DOHH2 (cell line): ENCODE measurements at regions not wholly inside any gene's neighbourhood (a gene's known extent, or its start where the extent isn't known, plus 50 kb on each side); places are given as distances from the start of the nearest gene placed in this dataset.

Source experiments
- H3F3A ChIP-seq: fragments of 200-600 bp; sonication (generic), shearing (Covaris generic); 2 replicates; pipeline ENCODE4 v1.6.0; 2016; ENCODE audit warnings: antibody characterized with exemption, mild to moderate bottlenecking; ENCODE audit not compliant: control insufficient read depth, insufficient read depth
- H3K27ac ChIP-seq: fragments of 200-600 bp; sonication (generic); 2 replicates; pipeline ENCODE4 v1.5.1; 2014; ENCODE audit warnings: low read depth, mild to moderate bottlenecking, low read length, moderate library complexity
- H3K27me3 ChIP-seq: fragments of 200-600 bp; sonication (generic); 2 replicates; pipeline ENCODE4 v1.6.1; 2014; ENCODE audit warnings: mild to moderate bottlenecking, low read length, mixed read lengths; ENCODE audit not compliant: control insufficient read depth
- H3K36me3 ChIP-seq: fragments of 200-600 bp; sonication (generic); 2 replicates; pipeline ENCODE4 v1.6.1; 2014; ENCODE audit warnings: mild to moderate bottlenecking, low read length, moderate library complexity, mixed read lengths; ENCODE audit not compliant: control insufficient read depth
- H3K4me1 ChIP-seq: fragments of 200-600 bp; sonication (generic); 2 replicates; pipeline ENCODE4 v1.6.1; 2014; ENCODE audit warnings: mild to moderate bottlenecking, low read length, mixed read lengths; ENCODE audit not compliant: control insufficient read depth
- H3K4me2 ChIP-seq: fragments of 200-600 bp; sonication (generic); 2 replicates; pipeline ENCODE4 v1.6.0; 2014; ENCODE audit warnings: mild to moderate bottlenecking, low read length, moderate library complexity
- H3K4me3 ChIP-seq: fragments of 200-600 bp; sonication (generic); 2 replicates; pipeline ENCODE4 v1.5.1; 2014; ENCODE audit warnings: mild to moderate bottlenecking, low read length, mixed read lengths
- H3K79me2 ChIP-seq: fragments of 200-600 bp; sonication (generic); 2 replicates; pipeline ENCODE4 v1.6.1; 2014; ENCODE audit warnings: mild to moderate bottlenecking, low read length, mixed read lengths; ENCODE audit not compliant: control insufficient read depth
- H3K9me2 ChIP-seq: fragments of 200-600 bp; sonication (generic); replicated peaks from 2 replicates; pipeline ENCODE4 v1.6.1; 2014; ENCODE audit warnings: mild to moderate bottlenecking, low read length, mixed read lengths; ENCODE audit not compliant: control insufficient read depth
- H3K9me3 ChIP-seq: fragments of 200-600 bp; sonication (generic); 2 replicates; pipeline ENCODE4 v1.6.1; 2014; ENCODE audit warnings: antibody characterized with exemption, low read length, mixed read lengths; ENCODE audit not compliant: control insufficient read depth, insufficient read depth
- H4K20me1 ChIP-seq: fragments of 200-600 bp; sonication (generic); 2 replicates; pipeline ENCODE4 v1.6.0; 2014; ENCODE audit warnings: low read depth, mild to moderate bottlenecking, antibody characterized with exemption, low read length, moderate library complexity; ENCODE audit not compliant: control insufficient read depth, insufficient read depth
- CTCF ChIP-seq: fragments of 200-600 bp; sonication (generic); IDR thresholded peaks from one replicate; pipeline ENCODE4 v1.5.1; 2014; ENCODE audit warnings: antibody characterized with exemption, mild to moderate bottlenecking, low read depth, low read length; ENCODE audit not compliant: poor library complexity, severe bottlenecking
- EZH2phosphoT487 ChIP-seq: fragments of 200-600 bp; sonication (generic); IDR thresholded peaks from 2 replicates; pipeline ENCODE4 v1.6.1; 2017; ENCODE audit warnings: borderline replicate concordance, mild to moderate bottlenecking, antibody characterized with exemption, low read length, moderate library complexity, mixed read lengths

GRCh38 chr7:96915029-96915428, 90.3 kb upstream of the DLX6 start:
- no peaks in the 10 kb centered on the region for H3K9me3 ChIP-seq
- H3K79me2 ChIP-seq = no peaks in the 10 kb centered on the region
- no peak overlapping the region for H3K4me2 ChIP-seq
- no peaks in the 10 kb centered on the region for H3K27me3 ChIP-seq
- no peaks in the 10 kb centered on the region for H3K9me2 ChIP-seq
- H3K36me3 ChIP-seq = no peaks in the 10 kb centered on the region
- H3K27ac ChIP-seq = no peak overlapping the region
- no peaks in the 10 kb centered on the region for H3F3A ChIP-seq
- no peaks in the 10 kb centered on the region for H3K4me1 ChIP-seq
- H4K20me1 ChIP-seq = no peaks in the 10 kb centered on the region
- no peak for TF ChIP-seq EZH2phosphoT487
- no peak for TF ChIP-seq CTCF
- no peak overlapping the region for H3K4me3 ChIP-seq

- Histone ChIP-seq H3K79me2 (no peaks in the 10 kb centered on the region), H3K4me1 (no peaks in the 10 kb centered on the region), H3F3A (no peaks in the 10 kb centered on the region), H3K9me3 (no peaks in the 10 kb centered on the region), H3K9me2 (no peaks in the 10 kb centered on the region), H3K27me3 (no peaks in the 10 kb centered on the region), H3K27ac (no peak overlapping the region), H3K4me3 (no peak overlapping the region), H3K36me3 (no peaks in the 10 kb centered on the region), H4K20me1 (no peaks in the 10 kb centered on the region), H3K4me2 (no peak overlapping the region)
- TF ChIP-seq CTCF (no peak), EZH2phosphoT487 (no peak)
These were observed 85.3 kb upstream of the DLX6 start for GRCh38 chr7:96920064-96920463.

GRCh38 chr7:96920713-96921112, 84.6 kb upstream of the DLX6 start:
- Histone ChIP-seq H3K4me1 (no peaks in the 10 kb centered on the region), H3K4me2 (no peak overlapping the region), H4K20me1 (no peaks in the 10 kb centered on the region), H3K36me3 (no peaks in the 10 kb centered on the region), H3K4me3 (no peak overlapping the region), H3K27ac (no peak overlapping the region), H3F3A (no peaks in the 10 kb centered on the region), H3K9me2 (no peaks in the 10 kb centered on the region), H3K9me3 (no peaks in the 10 kb centered on the region), H3K79me2 (no peaks in the 10 kb centered on the region), H3K27me3 (no peaks in the 10 kb centered on the region)
- no peak for TF ChIP-seq EZH2phosphoT487
- TF ChIP-seq CTCF = no peak

- Histone ChIP-seq H3K9me2 (no peaks in the 10 kb centered on the region), H3K79me2 (no peaks in the 10 kb centered on the region), H3K4me2 (no peak overlapping the region)
These were observed 84.1 kb upstream of the DLX6 start for GRCh38 chr7:96921231-96921630.

More at GRCh38 chr7:96921231-96921630, 84.1 kb upstream of the DLX6 start:
- TF ChIP-seq CTCF (no peak), EZH2phosphoT487 (no peak)
- no peaks in the 10 kb centered on the region for H3F3A ChIP-seq
- no peaks in the 10 kb centered on the region for H3K36me3 ChIP-seq
- H3K27ac ChIP-seq = no peak overlapping the region
- H4K20me1 ChIP-seq = no peaks in the 10 kb centered on the region
- no peaks in the 10 kb centered on the region for H3K27me3 ChIP-seq
- no peaks in the 10 kb centered on the region for H3K9me3 ChIP-seq
- no peak overlapping the region for H3K4me3 ChIP-seq
- no peaks in the 10 kb centered on the region for H3K4me1 ChIP-seq
